ENCODE measurements at regions not wholly inside any gene's neighbourhood (a gene's known extent, or its start where the extent isn't known, plus 50 kb on each side); places are given as distances from the start of the nearest gene placed in this dataset.

DNA sequence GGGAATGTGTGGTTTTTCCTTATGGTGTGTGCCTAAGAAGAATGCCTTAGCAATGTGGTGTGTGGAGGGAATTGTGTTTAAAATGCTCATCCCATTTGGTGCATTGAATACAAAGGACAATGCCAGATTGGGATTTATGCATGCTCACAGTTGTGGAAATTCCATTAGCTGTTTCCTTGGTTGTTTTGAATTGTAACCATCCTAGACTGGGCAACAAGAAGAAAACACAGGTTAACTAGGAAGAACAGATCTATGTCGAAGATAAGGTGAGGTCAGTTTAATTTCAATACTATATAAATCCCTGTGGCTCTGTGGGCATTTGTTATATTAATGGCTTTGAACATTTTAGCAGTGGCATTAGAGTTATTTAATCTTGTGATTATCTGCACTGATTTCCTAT lies 266.8 kb downstream of the MAT2B start:
- Mint-ChIP-seq H3K4me1 (0 out of 2 replicates have a peak, but pooled peaks cover 4% of the 10 kb centered on the region), H3K4me3 (no peak overlapping the region), H3K9me3 (no peaks in the 10 kb centered on the region), H3K36me3 (no peaks in the 10 kb centered on the region), H3K27me3 (ENCODE audit: low read depth) (no peaks in the 10 kb centered on the region), H3K27ac (no peak overlapping the region)
- DNase-seq (ENCODE audit: low spot score): no peak
- CTCF ChIA-PET: no interaction called here
- POLR2A ChIA-PET: no interaction called here
- TF ChIP-seq CREB1 (CRISPR knock-in tag; IDR thresholded peaks at IDR 0.05) (no peak), KAT7 (CRISPR knock-in tag; IDR thresholded peaks at IDR 0.05; ENCODE audit: borderline replicate concordance) (no peak), ZBTB21 (CRISPR knock-in tag; IDR thresholded peaks at IDR 0.05; ENCODE audit: borderline replicate concordance) (no peak), JUN (CRISPR knock-in tag; IDR thresholded peaks at IDR 0.05) (no peak), TEAD1 (CRISPR knock-in tag; IDR thresholded peaks at IDR 0.05) (no peak), GABPB1 (CRISPR knock-in tag; IDR thresholded peaks at IDR 0.05) (no peak), SMAD4 (CRISPR knock-in tag; IDR thresholded peaks at IDR 0.05) (no peak), ZNF317 (CRISPR knock-in tag; IDR thresholded peaks at IDR 0.05; ENCODE audit: borderline replicate concordance, low read depth) (no peak), ZNF423 (CRISPR knock-in tag; IDR thresholded peaks at IDR 0.05) (no peak), NFATC4 (CRISPR knock-in tag; IDR thresholded peaks at IDR 0.05) (no peak), NFYB (CRISPR knock-in tag; conservative IDR thresholded peaks at IDR 0.05; ENCODE audit: low read depth) (no peak), EMX1 (CRISPR knock-in tag; IDR thresholded peaks at IDR 0.05) (no peak), NFE2L1 (CRISPR knock-in tag; IDR thresholded peaks at IDR 0.05) (no peak)
- TF ChIP-seq, protein P1, sequence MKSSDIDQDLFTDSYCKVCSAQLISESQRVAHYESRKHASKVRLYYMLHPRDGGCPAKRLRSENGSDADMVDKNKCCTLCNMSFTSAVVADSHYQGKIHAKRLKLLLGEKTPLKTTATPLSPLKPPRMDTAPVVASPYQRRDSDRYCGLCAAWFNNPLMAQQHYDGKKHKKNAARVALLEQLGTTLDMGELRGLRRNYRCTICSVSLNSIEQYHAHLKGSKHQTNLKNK (CRISPR knock-in tag; IDR thresholded peaks at IDR 0.05): no peak
- TF ChIP-seq, protein P2, sequence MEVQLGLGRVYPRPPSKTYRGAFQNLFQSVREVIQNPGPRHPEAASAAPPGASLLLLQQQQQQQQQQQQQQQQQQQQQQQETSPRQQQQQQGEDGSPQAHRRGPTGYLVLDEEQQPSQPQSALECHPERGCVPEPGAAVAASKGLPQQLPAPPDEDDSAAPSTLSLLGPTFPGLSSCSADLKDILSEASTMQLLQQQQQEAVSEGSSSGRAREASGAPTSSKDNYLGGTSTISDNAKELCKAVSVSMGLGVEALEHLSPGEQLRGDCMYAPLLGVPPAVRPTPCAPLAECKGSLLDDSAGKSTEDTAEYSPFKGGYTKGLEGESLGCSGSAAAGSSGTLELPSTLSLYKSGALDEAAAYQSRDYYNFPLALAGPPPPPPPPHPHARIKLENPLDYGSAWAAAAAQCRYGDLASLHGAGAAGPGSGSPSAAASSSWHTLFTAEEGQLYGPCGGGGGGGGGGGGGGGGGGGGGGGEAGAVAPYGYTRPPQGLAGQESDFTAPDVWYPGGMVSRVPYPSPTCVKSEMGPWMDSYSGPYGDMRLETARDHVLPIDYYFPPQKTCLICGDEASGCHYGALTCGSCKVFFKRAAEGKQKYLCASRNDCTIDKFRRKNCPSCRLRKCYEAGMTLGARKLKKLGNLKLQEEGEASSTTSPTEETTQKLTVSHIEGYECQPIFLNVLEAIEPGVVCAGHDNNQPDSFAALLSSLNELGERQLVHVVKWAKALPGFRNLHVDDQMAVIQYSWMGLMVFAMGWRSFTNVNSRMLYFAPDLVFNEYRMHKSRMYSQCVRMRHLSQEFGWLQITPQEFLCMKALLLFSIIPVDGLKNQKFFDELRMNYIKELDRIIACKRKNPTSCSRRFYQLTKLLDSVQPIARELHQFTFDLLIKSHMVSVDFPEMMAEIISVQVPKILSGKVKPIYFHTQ (CRISPR knock-in tag; IDR thresholded peaks at IDR 0.05): no peak
- TF ChIP-seq, protein P3, sequence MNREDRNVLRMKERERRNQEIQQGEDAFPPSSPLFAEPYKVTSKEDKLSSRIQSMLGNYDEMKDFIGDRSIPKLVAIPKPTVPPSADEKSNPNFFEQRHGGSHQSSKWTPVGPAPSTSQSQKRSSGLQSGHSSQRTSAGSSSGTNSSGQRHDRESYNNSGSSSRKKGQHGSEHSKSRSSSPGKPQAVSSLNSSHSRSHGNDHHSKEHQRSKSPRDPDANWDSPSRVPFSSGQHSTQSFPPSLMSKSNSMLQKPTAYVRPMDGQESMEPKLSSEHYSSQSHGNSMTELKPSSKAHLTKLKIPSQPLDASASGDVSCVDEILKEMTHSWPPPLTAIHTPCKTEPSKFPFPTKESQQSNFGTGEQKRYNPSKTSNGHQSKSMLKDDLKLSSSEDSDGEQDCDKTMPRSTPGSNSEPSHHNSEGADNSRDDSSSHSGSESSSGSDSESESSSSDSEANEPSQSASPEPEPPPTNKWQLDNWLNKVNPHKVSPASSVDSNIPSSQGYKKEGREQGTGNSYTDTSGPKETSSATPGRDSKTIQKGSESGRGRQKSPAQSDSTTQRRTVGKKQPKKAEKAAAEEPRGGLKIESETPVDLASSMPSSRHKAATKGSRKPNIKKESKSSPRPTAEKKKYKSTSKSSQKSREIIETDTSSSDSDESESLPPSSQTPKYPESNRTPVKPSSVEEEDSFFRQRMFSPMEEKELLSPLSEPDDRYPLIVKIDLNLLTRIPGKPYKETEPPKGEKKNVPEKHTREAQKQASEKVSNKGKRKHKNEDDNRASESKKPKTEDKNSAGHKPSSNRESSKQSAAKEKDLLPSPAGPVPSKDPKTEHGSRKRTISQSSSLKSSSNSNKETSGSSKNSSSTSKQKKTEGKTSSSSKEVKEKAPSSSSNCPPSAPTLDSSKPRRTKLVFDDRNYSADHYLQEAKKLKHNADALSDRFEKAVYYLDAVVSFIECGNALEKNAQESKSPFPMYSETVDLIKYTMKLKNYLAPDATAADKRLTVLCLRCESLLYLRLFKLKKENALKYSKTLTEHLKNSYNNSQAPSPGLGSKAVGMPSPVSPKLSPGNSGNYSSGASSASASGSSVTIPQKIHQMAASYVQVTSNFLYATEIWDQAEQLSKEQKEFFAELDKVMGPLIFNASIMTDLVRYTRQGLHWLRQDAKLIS (CRISPR knock-in tag; IDR thresholded peaks at IDR 0.05; ENCODE audit: borderline replicate concordance): no peak
- TF ChIP-seq, protein P4, sequence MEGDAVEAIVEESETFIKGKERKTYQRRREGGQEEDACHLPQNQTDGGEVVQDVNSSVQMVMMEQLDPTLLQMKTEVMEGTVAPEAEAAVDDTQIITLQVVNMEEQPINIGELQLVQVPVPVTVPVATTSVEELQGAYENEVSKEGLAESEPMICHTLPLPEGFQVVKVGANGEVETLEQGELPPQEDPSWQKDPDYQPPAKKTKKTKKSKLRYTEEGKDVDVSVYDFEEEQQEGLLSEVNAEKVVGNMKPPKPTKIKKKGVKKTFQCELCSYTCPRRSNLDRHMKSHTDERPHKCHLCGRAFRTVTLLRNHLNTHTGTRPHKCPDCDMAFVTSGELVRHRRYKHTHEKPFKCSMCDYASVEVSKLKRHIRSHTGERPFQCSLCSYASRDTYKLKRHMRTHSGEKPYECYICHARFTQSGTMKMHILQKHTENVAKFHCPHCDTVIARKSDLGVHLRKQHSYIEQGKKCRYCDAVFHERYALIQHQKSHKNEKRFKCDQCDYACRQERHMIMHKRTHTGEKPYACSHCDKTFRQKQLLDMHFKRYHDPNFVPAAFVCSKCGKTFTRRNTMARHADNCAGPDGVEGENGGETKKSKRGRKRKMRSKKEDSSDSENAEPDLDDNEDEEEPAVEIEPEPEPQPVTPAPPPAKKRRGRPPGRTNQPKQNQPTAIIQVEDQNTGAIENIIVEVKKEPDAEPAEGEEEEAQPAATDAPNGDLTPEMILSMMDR (IDR thresholded peaks at IDR 0.05): no peak
- TF ChIP-seq, protein P5, sequence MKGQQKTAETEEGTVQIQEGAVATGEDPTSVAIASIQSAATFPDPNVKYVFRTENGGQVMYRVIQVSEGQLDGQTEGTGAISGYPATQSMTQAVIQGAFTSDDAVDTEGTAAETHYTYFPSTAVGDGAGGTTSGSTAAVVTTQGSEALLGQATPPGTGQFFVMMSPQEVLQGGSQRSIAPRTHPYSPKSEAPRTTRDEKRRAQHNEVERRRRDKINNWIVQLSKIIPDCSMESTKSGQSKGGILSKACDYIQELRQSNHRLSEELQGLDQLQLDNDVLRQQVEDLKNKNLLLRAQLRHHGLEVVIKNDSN (CRISPR knock-in tag; IDR thresholded peaks at IDR 0.05): no peak
- TF ChIP-seq, protein P6, sequence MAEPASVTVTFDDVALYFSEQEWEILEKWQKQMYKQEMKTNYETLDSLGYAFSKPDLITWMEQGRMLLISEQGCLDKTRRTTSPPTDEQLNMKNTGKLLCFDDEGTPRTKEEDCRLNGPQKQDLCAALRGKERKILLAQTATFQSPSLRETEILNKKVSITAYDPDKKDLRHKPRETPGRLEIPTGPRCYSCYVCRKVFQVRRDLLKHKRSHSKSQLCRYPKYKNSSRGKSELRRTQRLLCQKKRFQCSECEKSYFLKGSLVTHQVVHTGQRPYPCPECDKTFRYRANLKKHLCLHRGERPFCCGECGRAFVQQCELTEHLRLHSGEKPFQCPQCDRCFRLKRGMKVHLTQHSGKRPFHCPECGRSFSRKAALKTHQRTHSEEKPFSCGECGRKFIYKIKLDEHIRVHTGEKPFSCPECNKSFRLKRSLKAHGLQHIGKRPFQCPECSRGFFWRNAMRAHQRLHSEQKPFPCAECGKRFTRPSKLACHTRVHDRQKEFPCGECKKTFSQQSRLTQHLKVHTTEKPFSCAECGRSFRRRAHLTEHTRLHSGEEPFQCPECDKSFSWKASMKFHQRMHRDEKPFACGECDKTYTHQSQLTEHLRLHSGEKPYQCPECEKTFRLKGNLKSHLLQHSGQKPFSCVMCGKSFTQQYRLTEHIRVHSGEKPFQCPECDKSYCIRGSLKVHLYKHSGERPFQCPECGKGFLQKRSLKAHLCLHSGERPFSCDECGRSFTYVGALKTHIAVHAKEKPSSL (CRISPR knock-in tag; conservative IDR thresholded peaks at IDR 0.05): no peak
- no peak for ATAC-seq
